CD14-positive monocyte (primary cell): ENCODE measurements at regions not wholly inside any gene's neighbourhood (a gene's known extent, or its start where the extent isn't known, plus 50 kb on each side); places are given as distances from the start of the nearest gene placed in this dataset.

Experiments
- DNase-seq, 3 donors: peaks; one replicate each; pipeline ENCODE4 v3.0.0-alpha.2; 2011 to 2022
- H2AFZ ChIP-seq: 2 replicates; pipeline ENCODE4 v1.6.0; 2012; ENCODE audit warnings: mild to moderate bottlenecking, low read depth, low read length, inconsistent platforms; ENCODE audit not compliant: insufficient read depth, poor library complexity, severe bottlenecking
- H3K27ac ChIP-seq, 2 donors: 1 replicate in 1 of 2; 2 replicates in 1 of 2; pipeline ENCODE4 v1.5.1; 2012 to 2013; ENCODE audit warnings: low read length in 2 of 2, control low read depth in 1 of 2, inconsistent platforms in 1 of 2, low read depth in 1 of 2, mild to moderate bottlenecking in 1 of 2
- H3K27me3 ChIP-seq, 2 donors: one replicate each; pipeline versions ENCODE4 v1.6.0 to v1.6.1; 2011 to 2013; ENCODE audit warnings: low read length in 2 of 2; ENCODE audit not compliant: control insufficient read depth in 2 of 2, insufficient read depth in 2 of 2
- H3K36me3 ChIP-seq, 2 donors: replicated peaks in 1 of 2; 1 replicate in 1 of 2; 2 replicates in 1 of 2; pipeline versions ENCODE4 v1.5.1 to v1.6.1; 2012 to 2013; ENCODE audit warnings: low read length in 2 of 2, control low read depth in 1 of 2, inconsistent platforms in 1 of 2, mild to moderate bottlenecking in 1 of 2; ENCODE audit not compliant: insufficient read depth in 2 of 2, control insufficient read depth in 1 of 2
- H3K4me1 ChIP-seq, 2 donors: 1 replicate in 1 of 2; 2 replicates in 1 of 2; pipeline versions ENCODE4 v1.5.1 to v1.6.1; 2012 to 2013; ENCODE audit warnings: low read length in 2 of 2, control low read depth in 1 of 2, inconsistent platforms in 1 of 2, mild to moderate bottlenecking in 1 of 2, moderate library complexity in 1 of 2; ENCODE audit not compliant: insufficient read depth in 2 of 2, control insufficient read depth in 1 of 2
- H3K4me2 ChIP-seq: replicated peaks from 2 replicates; pipeline ENCODE3; 2012; ENCODE audit warnings: low read length, moderate library complexity, mild to moderate bottlenecking; ENCODE audit not compliant: poor library complexity, severe bottlenecking; ENCODE audit errors: extremely low read depth
- H3K4me3 ChIP-seq, 3 experiments: fragments of 200-600 bp in 1 of 3; sonication (generic) in 1 of 3; replicated peaks in 1 of 3; 1 replicate in 2 of 3; 2 replicates in 1 of 3; pipeline ENCODE4 v1.5.1; 2011 to 2013; ENCODE audit warnings: low read length in 3 of 3, mild to moderate bottlenecking in 3 of 3, control low read depth in 2 of 3, low read depth in 2 of 3, inconsistent platforms in 1 of 3, moderate library complexity in 1 of 3
- H3K79me2 ChIP-seq: 2 replicates; pipeline ENCODE4 v1.6.0; 2012; ENCODE audit warnings: mild to moderate bottlenecking, control low read depth, inconsistent platforms, low read length, moderate library complexity; ENCODE audit not compliant: insufficient read depth
- H3K9ac ChIP-seq: 2 replicates; pipeline ENCODE4 v1.6.0; 2017; ENCODE audit warnings: low read length, mild to moderate bottlenecking; ENCODE audit not compliant: insufficient read depth, poor library complexity, severe bottlenecking
- H3K9me3 ChIP-seq, 2 donors: replicated peaks in 1 of 2; 1 replicate in 1 of 2; 2 replicates in 1 of 2; pipeline versions ENCODE4 v1.5.1 to v1.6.1; 2012 to 2013; ENCODE audit warnings: low read length in 2 of 2, control low read depth in 1 of 2; ENCODE audit not compliant: control insufficient read depth in 1 of 2, insufficient read depth in 1 of 2
- H4K20me1 ChIP-seq: 2 replicates; pipeline ENCODE4 v1.6.0; 2012; ENCODE audit warnings: mild to moderate bottlenecking, low read length, control low read depth, moderate library complexity; ENCODE audit not compliant: insufficient read depth
- H3K27ac Mint-ChIP-seq, 7 donors: one replicate each; pipeline ENCODE4 v1.8.0; 2020; ENCODE audit warnings: mild to moderate bottlenecking in 7 of 7, mixed read lengths in 7 of 7, moderate library complexity in 6 of 7, inconsistent platforms in 2 of 7
- H3K27me3 Mint-ChIP-seq, 3 donors: one replicate each; pipeline ENCODE4 v1.8.0; 2021 to 2022; ENCODE audit warnings: low read depth in 3 of 3, mild to moderate bottlenecking in 3 of 3, mixed read lengths in 3 of 3, moderate library complexity in 3 of 3, inconsistent platforms in 1 of 3
- H3K36me3 Mint-ChIP-seq, 2 donors: one replicate each; pipeline ENCODE4 v1.8.0; 2020; ENCODE audit warnings: mixed read lengths in 2 of 2, inconsistent platforms in 1 of 2, mild to moderate bottlenecking in 1 of 2
- H3K4me1 Mint-ChIP-seq: one replicate; pipeline ENCODE4 v1.8.0; 2020; ENCODE audit warnings: mild to moderate bottlenecking, mixed read lengths
- H3K4me3 Mint-ChIP-seq, 2 donors: one replicate each; pipeline ENCODE4 v1.8.0; 2020; ENCODE audit warnings: mild to moderate bottlenecking in 2 of 2, mixed read lengths in 2 of 2, moderate library complexity in 1 of 2
- H3K9me3 Mint-ChIP-seq, 7 donors: one replicate each; pipeline ENCODE4 v1.8.0; 2020 to 2022; ENCODE audit warnings: mixed read lengths in 7 of 7, mild to moderate bottlenecking in 6 of 7, moderate library complexity in 6 of 7, inconsistent platforms in 2 of 7
- CTCF ChIP-seq: fragments of 200-600 bp; IDR thresholded peaks from one replicate; pipeline ENCODE4 v1.8.0; 2022; ENCODE audit warnings: antibody characterized with exemption, mild to moderate bottlenecking
- WGBS: methylation state at CpG from one replicate; pipeline ENCODE4 v1.1.5; 2013; ENCODE audit warnings: missing lambda C conversion rate; ENCODE audit not compliant: insufficient coverage; 5-methylcytosine and 5-hydroxymethylcytosine counted together
- intact Hi-C, 2 donors: fragments of 100-400 bp; cut with micrococcal nuclease; formaldehyde crosslinking; loops; one replicate each; pipeline versions ENCODE4 v1.15.0 to v1.15.1; 2023

- H3K4me3 ChIP-seq, result no peak overlapping the region
- no peak overlapping the region for H3K27ac ChIP-seq
- no peak for DNase-seq
These were observed 1020.6 kb downstream of the XPNPEP1 start for GRCh38 chr10:108902619-108903285.

More at GRCh38 chr10:108902619-108903285, 1020.6 kb downstream of the XPNPEP1 start:
- no peaks in the 10 kb centered on the region for H3K36me3 ChIP-seq
- no peaks in the 10 kb centered on the region for H3K27me3 ChIP-seq
- TF ChIP-seq CTCF, result no peak
- no peak overlapping the region for H2AFZ ChIP-seq
- H3K4me3 Mint-ChIP-seq, result no peak overlapping the region
- WGBS, result 86% methylated on average over 3 of the region's 6 CpGs
- H3K4me1 Mint-ChIP-seq, result no peaks in the 10 kb centered on the region
- intact Hi-C loops, result no loop called here
- peaks cover 0 to 6% (median 0%) of the 10 kb centered on the region in 7 donors for H3K9me3 Mint-ChIP-seq
- no peaks in the 10 kb centered on the region for H3K36me3 Mint-ChIP-seq
- no peaks in the 10 kb centered on the region for H3K79me2 ChIP-seq
- no peak overlapping the region for H3K27ac Mint-ChIP-seq
- no peak overlapping the region for H3K4me2 ChIP-seq
- H3K9me3 ChIP-seq, result no peaks in the 10 kb centered on the region
- H4K20me1 ChIP-seq, result no peaks in the 10 kb centered on the region
- peaks cover 0 to 2% (median 0%) of the 10 kb centered on the region in 3 donors for H3K27me3 Mint-ChIP-seq
- H3K9ac ChIP-seq, result no peak overlapping the region
- H3K4me1 ChIP-seq, result no peaks in the 10 kb centered on the region
